ENCODE measurements at regions not wholly inside any gene's neighbourhood (a gene's known extent, or its start where the extent isn't known, plus 50 kb on each side); places are given as distances from the start of the nearest gene placed in this dataset.
"Not testable (repeated sequence)": the region's sequence is repeated elsewhere in the genome, so short reads cannot be mapped to it uniquely, and the experiment has no call there.

DNA sequence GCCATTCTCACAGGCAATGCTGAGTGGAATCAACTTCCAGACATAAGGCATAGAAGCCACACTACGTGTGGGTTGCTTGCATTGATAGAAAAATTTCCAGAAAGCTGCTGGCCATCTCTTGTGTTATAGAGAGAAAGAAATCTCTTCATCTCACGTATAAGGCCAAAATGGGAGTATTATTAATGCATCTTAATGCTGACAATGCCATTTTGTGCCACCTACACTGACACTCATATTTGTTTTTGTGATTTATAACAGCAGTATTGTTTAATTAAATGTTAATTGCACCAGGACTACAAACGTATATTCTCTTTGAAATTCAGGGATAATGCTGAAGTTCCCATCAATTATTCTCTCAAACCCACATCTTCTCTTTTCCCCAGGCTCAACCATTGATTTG, 56.1 kb upstream of the TMEM132D start:
- no peak for DNase-seq (ENCODE audit: low spot score)

DNA sequence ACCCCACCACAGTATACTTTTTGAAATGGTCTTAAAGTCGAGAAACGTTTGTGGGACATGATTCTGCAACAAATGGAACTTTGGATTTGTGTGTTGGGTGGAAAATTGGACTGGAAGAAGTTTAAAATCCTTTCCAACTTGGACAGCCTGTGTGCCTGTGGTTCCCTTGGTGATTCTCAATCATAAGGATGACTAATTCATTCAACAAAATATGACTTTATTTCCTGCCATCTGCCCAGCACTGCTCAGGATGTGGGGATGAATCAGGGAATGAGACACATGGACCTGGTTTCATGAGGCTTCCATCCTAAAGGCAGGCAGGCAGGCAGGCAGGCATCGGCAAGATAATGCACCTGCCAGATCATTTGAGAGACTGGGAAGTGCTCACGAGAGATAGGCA, 57.3 kb upstream of the TMEM132D start:
- DNase-seq (ENCODE audit: low spot score) = no peak

DNA sequence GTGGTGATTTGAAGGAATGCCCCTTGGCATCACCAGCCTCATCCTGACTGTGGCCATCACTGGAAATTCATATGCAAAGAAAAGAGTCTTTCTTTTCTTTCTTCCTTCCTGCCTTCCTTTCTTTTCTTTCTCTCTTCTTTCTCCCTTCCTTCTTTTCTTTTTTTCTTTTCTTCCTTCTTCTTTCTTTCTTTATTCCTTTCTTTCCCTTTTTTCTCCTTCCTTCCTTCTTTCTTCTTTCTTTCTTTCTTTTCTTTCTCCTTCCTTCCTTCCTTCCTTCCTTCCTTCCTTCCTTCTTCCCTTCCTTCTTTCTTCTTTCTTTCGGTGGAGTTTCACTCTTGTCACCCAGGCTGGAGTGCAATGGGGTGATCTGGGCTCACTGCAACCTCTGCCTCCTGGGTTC, 58.0 kb upstream of the TMEM132D start:
- no peak for DNase-seq (ENCODE audit: low spot score)

GRCh38 chr12:129964300-129964699, 60.5 kb upstream of the TMEM132D start:
- DNase-seq (ENCODE audit: low spot score) = no peak

- DNase-seq (ENCODE audit: low spot score) = no peak
Observed at GRCh38 chr12:129964826-129965457, 61.1 kb upstream of the TMEM132D start.

GRCh38 chr12:129966146-129966995, 62.5 kb upstream of the TMEM132D start:
- no peak for DNase-seq (ENCODE audit: low spot score)

GRCh38 chr12:129971721-129972120, 67.9 kb upstream of the TMEM132D start:
- no peak for DNase-seq (ENCODE audit: low spot score)

DNA sequence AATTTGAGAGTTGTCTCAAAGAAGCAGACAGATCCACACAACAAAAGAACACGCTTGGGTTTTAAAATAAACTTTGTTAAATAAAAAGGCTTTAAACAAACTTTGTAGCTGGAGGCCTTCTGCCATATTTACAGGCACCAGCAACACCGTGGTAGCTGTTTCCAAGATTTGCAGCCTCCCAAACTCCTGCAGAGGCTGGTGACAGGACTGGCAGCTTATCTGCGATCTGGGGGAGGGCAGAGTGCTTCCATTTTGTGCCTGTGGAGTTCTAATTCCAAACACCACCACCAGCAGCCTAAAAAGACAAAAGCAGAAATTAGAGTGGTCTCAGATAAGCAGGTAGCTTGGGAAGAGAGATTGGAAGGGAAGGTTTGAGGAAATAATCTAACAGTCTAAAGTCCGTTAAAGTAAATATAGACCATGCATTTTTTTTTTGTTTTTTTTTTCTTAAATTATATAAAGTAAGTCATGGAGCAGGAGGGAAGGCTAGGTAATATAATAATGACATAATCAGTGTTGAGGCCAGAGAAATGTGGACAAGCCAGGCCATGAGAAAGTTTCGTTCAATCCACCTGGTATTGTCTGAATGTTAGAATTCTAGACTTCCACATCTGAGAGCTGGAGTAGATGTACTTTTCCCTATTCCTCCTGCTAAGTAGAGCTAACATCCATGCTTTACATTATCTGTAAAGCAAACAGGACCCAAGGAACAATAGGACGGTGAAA, 69.6 kb upstream of the TMEM132D start:
- DNase-seq (ENCODE audit: low spot score) = no peak

DNA sequence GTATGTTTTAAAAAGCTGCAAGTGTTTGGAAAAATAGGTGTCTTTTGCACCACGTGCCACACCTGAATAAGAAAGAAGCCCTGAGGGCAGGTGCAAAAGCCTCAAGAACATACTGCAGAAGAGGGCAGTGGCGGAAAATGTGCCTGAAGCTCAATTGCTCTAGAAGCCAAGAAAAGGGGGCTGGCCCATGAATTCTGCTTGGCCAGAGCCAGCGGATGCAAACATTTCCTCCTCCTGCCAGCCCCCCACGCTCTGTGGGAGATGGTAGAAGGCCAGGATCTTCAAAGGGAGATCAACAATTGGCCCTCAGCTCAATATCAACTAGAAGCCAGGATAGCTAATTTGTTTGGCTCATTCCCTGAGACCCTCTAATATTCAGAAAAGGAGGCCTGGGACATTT, 80.3 kb upstream of the TMEM132D start:
- DNase-seq (ENCODE audit: low spot score) = no peak

GRCh38 chr12:129987841-129988240, 84.0 kb upstream of the TMEM132D start:
- DNase-seq (ENCODE audit: low spot score) = no peak

DNA sequence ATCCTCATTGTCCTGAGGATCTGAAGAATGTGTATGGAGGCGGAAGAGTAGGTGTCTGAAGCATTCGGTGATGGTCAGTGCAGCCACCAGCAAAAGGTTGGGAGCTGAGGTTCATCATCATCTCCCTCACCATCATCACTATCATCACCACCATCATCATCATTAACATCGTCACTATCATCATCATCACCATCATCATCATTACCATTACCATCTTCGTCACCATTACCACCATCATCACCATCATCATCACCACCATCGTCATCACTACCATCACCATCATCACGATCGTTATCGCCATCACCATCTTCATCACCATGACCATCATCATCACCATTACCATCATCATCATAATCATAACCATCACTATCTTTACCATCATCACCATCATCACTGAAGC, 90.8 kb upstream of the TMEM132D start:
- no peak for DNase-seq (ENCODE audit: low spot score)

- DNase-seq (ENCODE audit: low spot score) = no peak
Observed at GRCh38 chr12:129997239-129997638, 93.4 kb upstream of the TMEM132D start.

- DNase-seq (ENCODE audit: low spot score) = not testable (repeated sequence)
Observed at GRCh38 chr12:130004310-130004877, 100.6 kb upstream of the TMEM132D start.

DNA sequence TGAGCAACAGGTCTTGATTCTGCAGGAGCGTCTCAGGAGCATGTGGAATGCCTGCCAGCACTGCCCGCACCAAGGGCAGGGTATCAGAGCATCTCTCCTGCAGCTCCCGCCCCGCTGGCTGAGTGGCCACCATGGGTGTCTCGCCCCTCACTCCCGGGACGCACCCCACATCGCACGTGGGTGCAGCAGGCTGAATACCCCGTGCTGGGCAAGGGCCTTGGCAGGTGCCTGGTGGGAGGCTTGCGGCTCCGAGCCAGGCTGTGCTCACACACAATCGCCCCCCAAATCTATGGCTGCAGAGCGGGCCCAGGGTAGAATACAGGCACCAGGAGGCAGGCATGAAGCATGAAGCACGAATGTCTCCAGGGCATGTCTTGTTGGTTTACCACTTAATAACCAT, 103.9 kb upstream of the TMEM132D start:
- no peak for DNase-seq (ENCODE audit: low spot score)

GRCh38 chr12:130008241-130008640, 104.4 kb upstream of the TMEM132D start:
- DNase-seq (ENCODE audit: low spot score) = no peak

DNA sequence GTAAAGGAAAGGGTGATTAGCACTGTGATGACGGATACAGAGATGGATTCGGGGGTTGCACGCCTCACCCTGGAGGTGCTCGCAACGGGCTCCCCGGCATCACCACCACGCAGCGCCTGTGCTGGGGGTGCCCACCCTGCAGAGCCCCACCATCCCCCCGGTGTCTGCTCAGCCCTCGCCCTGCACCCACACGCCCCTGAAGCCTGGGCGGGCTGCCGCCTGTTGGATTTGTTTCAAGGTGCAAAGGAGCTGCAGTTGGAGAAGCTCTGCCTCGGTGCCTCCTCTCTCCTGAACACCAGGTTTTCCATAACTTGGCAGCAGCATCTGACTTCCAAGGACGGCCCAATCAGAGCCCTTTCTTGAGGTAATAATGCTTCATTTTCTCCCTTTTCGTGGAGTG, 106.1 kb upstream of the TMEM132D start:
- DNase-seq (ENCODE audit: low spot score) = no peak

- DNase-seq (ENCODE audit: low spot score) = no peak
Observed at GRCh38 chr12:130011611-130012385, 108.0 kb upstream of the TMEM132D start.

DNA sequence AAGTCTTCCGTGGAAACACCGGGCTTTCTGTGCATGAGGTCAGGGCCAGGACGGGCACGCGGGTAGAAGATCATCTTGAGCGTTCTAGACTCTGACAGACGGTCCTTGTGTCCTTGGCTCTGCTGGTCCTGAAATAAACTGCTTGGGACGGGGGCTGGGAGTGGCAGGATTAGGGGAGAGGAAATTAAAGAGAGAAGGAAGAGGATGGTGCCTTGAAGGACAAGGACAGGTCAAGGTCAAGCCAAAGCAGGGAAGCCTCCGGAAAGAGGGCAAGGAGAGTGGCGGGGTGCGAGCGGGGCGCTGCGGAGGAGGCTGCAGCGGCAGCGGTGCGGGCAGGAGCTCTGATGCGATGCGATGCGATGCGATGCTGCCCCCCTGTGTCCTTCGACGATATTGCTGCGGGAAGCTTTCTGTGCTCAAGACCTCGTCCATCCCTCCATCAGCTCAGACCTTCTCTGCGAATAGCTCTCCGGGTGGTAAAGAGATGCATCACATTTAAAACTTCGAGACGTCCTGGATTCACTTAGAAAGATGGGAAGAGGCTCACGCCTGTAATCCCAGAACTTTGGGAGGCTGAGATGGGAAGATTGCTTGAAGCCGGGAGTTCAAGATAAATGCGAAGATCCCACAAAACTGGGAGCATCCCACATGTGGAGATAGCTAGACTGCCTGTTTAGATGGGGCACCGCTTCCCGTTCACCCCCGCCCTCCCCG, 110.1 kb upstream of the TMEM132D start:
- peak; percentile 40 for DNase-seq (ENCODE audit: low spot score)

DNA sequence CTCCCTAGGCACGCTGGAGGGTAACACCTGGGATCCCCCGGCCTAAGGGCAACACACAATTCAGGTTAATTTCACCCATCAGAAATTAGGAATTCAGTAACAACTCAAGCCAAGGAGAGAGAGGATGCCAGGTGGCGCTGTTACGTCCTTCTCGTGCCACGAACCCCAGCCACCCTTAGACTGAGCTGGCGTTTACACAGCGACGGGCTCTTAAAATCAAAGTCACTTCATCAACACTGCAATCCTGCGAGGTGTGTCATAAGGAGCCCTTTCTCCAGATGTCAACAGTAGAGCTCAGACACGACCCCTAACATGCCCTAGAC, 110.6 kb upstream of the TMEM132D start:
- no peak for DNase-seq (ENCODE audit: low spot score)

- DNase-seq (ENCODE audit: low spot score) = no peak
Observed at GRCh38 chr12:130016194-130016593, 112.4 kb upstream of the TMEM132D start.

GRCh38 chr12:130016986-130017385, 113.2 kb upstream of the TMEM132D start:
- DNase-seq (ENCODE audit: low spot score) = no peak
